Astrocyte (in vitro differentiated cells and primary cell): ENCODE measurements at regions not wholly inside any gene's neighbourhood (a gene's known extent, or its start where the extent isn't known, plus 50 kb on each side); places are given as distances from the start of the nearest gene placed in this dataset.

Experiments
- DNase-seq: peaks from one replicate; pipeline ENCODE4 v3.0.0-alpha.2; 2010; ENCODE audit warnings: low read depth
- FAIRE-seq: peaks from 2 replicates; lab custom pipeline; 2011; peaks lifted over from hg19 to GRCh38; lab: Jason Lieb, UNC
- H2AFZ ChIP-seq: 2 replicates; pipeline ENCODE4 v1.6.0; 2012; ENCODE audit warnings: low read depth, low read length, inconsistent platforms
- H3K27ac ChIP-seq: 2 replicates; pipeline ENCODE4 v1.5.1; 2011; ENCODE audit warnings: low read depth, low read length, inconsistent platforms
- H3K27me3 ChIP-seq: 2 replicates; pipeline ENCODE4 v1.6.0; 2011; ENCODE audit warnings: low read length, inconsistent platforms; ENCODE audit not compliant: insufficient read depth
- H3K36me3 ChIP-seq: 2 replicates; pipeline ENCODE4 v1.5.1; 2011; ENCODE audit warnings: low read length, inconsistent platforms; ENCODE audit not compliant: insufficient read depth
- H3K4me1 ChIP-seq: 2 replicates; pipeline ENCODE4 v1.5.1; 2011; ENCODE audit warnings: low read length, inconsistent platforms; ENCODE audit not compliant: insufficient read depth
- H3K4me2 ChIP-seq: 2 replicates; pipeline ENCODE4 v1.6.0; 2012; ENCODE audit warnings: low read length, inconsistent platforms
- H3K4me3 ChIP-seq: 2 replicates; pipeline ENCODE4 v1.5.1; 2011; ENCODE audit warnings: low read depth, mild to moderate bottlenecking, low read length, inconsistent platforms; ENCODE audit not compliant: insufficient read depth
- H3K79me2 ChIP-seq: 2 replicates; pipeline ENCODE4 v1.6.0; 2012; ENCODE audit warnings: mild to moderate bottlenecking, low read length, inconsistent platforms; ENCODE audit not compliant: insufficient read depth
- H3K9ac ChIP-seq: 2 replicates; pipeline ENCODE4 v1.6.0; 2012; ENCODE audit warnings: mild to moderate bottlenecking, low read length, inconsistent platforms
- H3K9me3 ChIP-seq: 2 replicates; pipeline ENCODE4 v1.5.1; 2012; ENCODE audit warnings: low read depth, mild to moderate bottlenecking, low read length, inconsistent platforms; ENCODE audit not compliant: insufficient read depth
- H4K20me1 ChIP-seq: 2 replicates; pipeline ENCODE4 v1.6.0; 2012; ENCODE audit warnings: low read length, inconsistent platforms; ENCODE audit not compliant: insufficient read depth
- H3K27ac Mint-ChIP-seq: one replicate; pipeline ENCODE4 v1.8.0; 2021; ENCODE audit warnings: mild to moderate bottlenecking, mixed read lengths; ENCODE audit not compliant: unreplicated experiment
- H3K27me3 Mint-ChIP-seq: one replicate; pipeline ENCODE4 v1.8.0; 2021; ENCODE audit warnings: low read depth, mixed read lengths; ENCODE audit not compliant: unreplicated experiment
- H3K36me3 Mint-ChIP-seq: one replicate; pipeline ENCODE4 v1.8.0; 2021; ENCODE audit warnings: low read depth, mixed read lengths; ENCODE audit not compliant: unreplicated experiment
- H3K4me1 Mint-ChIP-seq: one replicate; pipeline ENCODE4 v1.8.0; 2021; ENCODE audit warnings: low read depth, mixed read lengths; ENCODE audit not compliant: unreplicated experiment
- H3K4me3 Mint-ChIP-seq: one replicate; pipeline ENCODE4 v1.8.0; 2021; ENCODE audit warnings: mild to moderate bottlenecking, moderate library complexity, mixed read lengths; ENCODE audit not compliant: unreplicated experiment
- H3K9me3 Mint-ChIP-seq: one replicate; pipeline ENCODE4 v1.8.0; 2021; ENCODE audit warnings: mild to moderate bottlenecking, mixed read lengths; ENCODE audit not compliant: unreplicated experiment
- EZH2 ChIP-seq: IDR thresholded peaks from 2 replicates; pipeline ENCODE4 v1.6.1; 2012; ENCODE audit warnings: mild to moderate bottlenecking, low read length, inconsistent platforms; ENCODE audit not compliant: insufficient read depth
- TF ChIP-seq, protein P1 (sequence below): IDR thresholded peaks from 2 replicates; pipeline ENCODE4 v1.5.1; 2011; ENCODE audit warnings: low read depth, mild to moderate bottlenecking, inconsistent platforms, low read length, moderate library complexity; ENCODE audit not compliant: insufficient read depth

DNA sequence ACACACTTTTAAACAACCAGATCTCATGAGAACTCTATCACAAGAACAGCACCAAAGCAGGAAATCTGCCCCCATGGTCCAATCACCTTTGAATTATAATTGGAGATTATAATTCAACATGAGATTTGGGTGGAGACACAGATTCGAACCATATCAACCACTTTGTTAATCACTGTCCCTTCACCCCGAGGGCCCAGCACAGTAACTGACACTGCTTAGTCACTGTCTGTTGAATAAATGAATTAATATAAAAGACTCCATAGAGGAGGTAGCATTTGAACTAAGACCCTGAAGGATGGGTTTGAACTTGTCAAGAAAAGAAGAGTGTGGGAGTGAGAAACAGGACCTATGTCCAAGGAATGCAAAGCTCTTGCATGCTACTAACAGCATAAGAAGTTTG, 276.4 kb downstream of the SHOX2 start:
- H3K4me3 Mint-ChIP-seq: no peak overlapping the region

DNA sequence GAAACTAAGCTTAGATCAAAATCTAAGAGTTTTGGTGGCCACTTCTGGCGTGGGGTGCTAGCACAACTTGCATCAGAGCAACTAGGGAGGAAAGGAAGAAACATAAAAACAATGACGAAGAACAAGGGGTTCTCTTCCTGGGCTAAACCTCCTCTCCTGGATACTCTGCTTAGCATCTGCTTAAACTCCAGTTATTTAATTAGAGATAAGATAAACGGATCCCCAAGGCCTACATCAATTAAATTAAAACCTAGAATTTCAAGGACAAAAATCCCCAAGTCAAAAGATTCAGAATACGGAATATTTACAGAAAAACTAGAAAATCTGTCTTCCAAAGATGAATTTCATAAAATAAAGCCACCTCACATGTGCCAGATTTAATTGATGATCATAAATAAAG, 281.9 kb downstream of the SHOX2 start:
- Histone ChIP-seq H3K9me3 (no peaks in the 10 kb centered on the region), H3K4me2 (no peak overlapping the region), H3K4me1 (no peaks in the 10 kb centered on the region), H2AFZ (no peak overlapping the region), H3K36me3 (no peaks in the 10 kb centered on the region), H4K20me1 (no peaks in the 10 kb centered on the region), H3K27ac (no peak overlapping the region), H3K79me2 (no peaks in the 10 kb centered on the region), H3K27me3 (peaks cover under 1% of the 10 kb centered on the region), H3K9ac (no peak overlapping the region), H3K4me3 (no peak overlapping the region)
- TF ChIP-seq, protein P1, sequence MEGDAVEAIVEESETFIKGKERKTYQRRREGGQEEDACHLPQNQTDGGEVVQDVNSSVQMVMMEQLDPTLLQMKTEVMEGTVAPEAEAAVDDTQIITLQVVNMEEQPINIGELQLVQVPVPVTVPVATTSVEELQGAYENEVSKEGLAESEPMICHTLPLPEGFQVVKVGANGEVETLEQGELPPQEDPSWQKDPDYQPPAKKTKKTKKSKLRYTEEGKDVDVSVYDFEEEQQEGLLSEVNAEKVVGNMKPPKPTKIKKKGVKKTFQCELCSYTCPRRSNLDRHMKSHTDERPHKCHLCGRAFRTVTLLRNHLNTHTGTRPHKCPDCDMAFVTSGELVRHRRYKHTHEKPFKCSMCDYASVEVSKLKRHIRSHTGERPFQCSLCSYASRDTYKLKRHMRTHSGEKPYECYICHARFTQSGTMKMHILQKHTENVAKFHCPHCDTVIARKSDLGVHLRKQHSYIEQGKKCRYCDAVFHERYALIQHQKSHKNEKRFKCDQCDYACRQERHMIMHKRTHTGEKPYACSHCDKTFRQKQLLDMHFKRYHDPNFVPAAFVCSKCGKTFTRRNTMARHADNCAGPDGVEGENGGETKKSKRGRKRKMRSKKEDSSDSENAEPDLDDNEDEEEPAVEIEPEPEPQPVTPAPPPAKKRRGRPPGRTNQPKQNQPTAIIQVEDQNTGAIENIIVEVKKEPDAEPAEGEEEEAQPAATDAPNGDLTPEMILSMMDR: no peak
- TF ChIP-seq EZH2: no peak
- H3K36me3 Mint-ChIP-seq: no peaks in the 10 kb centered on the region
- no peak for FAIRE-seq
- no peaks in the 10 kb centered on the region for H3K27me3 Mint-ChIP-seq
- no peak overlapping the region for H3K4me3 Mint-ChIP-seq
- peaks cover 7% of the 10 kb centered on the region for H3K9me3 Mint-ChIP-seq
- DNase-seq: no peak
- H3K4me1 Mint-ChIP-seq: no peaks in the 10 kb centered on the region
- no peak overlapping the region for H3K27ac Mint-ChIP-seq

More for the DNA sequence above, 276.4 kb downstream of the SHOX2 start:
- Histone ChIP-seq H3K4me2 (no peak overlapping the region), H3K4me1 (no peaks in the 10 kb centered on the region), H3K9me3 (no peaks in the 10 kb centered on the region), H3K4me3 (no peak overlapping the region), H3K79me2 (no peaks in the 10 kb centered on the region), H3K9ac (no peak overlapping the region), H4K20me1 (no peaks in the 10 kb centered on the region), H2AFZ (no peak overlapping the region), H3K27me3 (no peaks in the 10 kb centered on the region), H3K36me3 (no peaks in the 10 kb centered on the region), H3K27ac (no peak overlapping the region)
- no peaks in the 10 kb centered on the region for H3K36me3 Mint-ChIP-seq
- peak; percentile 20 for FAIRE-seq
- peaks cover 7% of the 10 kb centered on the region for H3K4me1 Mint-ChIP-seq
- TF ChIP-seq, protein P1: no peak
- no peak for TF ChIP-seq EZH2
- H3K27me3 Mint-ChIP-seq: no peaks in the 10 kb centered on the region
- no peak overlapping the region for H3K27ac Mint-ChIP-seq
- peaks cover 6% of the 10 kb centered on the region for H3K9me3 Mint-ChIP-seq
- no peak for DNase-seq

DNA sequence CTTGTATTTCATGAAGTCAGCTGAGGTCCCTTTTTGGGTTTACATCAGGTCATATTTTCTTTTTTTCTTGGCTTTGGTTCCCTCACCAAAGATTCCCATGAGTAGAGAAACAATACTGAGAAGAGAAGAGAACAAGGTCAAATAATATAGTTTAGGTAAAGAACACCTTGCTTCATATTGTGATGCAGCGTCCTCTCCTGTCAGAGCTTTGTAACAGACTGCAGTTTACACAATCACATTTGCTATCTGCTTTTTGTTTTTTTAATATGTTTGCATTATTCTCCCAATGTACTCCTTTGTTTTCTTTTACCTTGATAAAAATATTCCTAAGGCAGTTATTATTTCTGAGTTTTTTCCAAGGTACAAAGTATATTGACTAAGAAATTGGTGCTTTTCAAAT, 283.2 kb downstream of the SHOX2 start:
- H3K4me3 Mint-ChIP-seq: no peak overlapping the region
- H3K79me2 ChIP-seq: no peaks in the 10 kb centered on the region

More for the DNA sequence above, 283.2 kb downstream of the SHOX2 start:
- H3K27me3 ChIP-seq: peaks cover 2% of the 10 kb centered on the region
- no peak for FAIRE-seq
- H3K27ac ChIP-seq: no peak overlapping the region
- H4K20me1 ChIP-seq: no peaks in the 10 kb centered on the region
- Mint-ChIP-seq H3K9me3 (peaks cover 2% of the 10 kb centered on the region), H3K4me1 (no peaks in the 10 kb centered on the region), H3K27ac (no peak overlapping the region), H3K36me3 (no peaks in the 10 kb centered on the region), H3K27me3 (no peaks in the 10 kb centered on the region)
- no peaks in the 10 kb centered on the region for H3K9me3 ChIP-seq
- H2AFZ ChIP-seq: no peak overlapping the region
- no peaks in the 10 kb centered on the region for H3K36me3 ChIP-seq
- no peak for DNase-seq
- no peak overlapping the region for H3K4me3 ChIP-seq
- H3K4me2 ChIP-seq: no peak overlapping the region
- TF ChIP-seq EZH2: no peak
- TF ChIP-seq, protein P1: no peak
- no peak overlapping the region for H3K9ac ChIP-seq
- H3K4me1 ChIP-seq: no peaks in the 10 kb centered on the region
